ENCODE measurements at regions not wholly inside any gene's neighbourhood (a gene's known extent, or its start where the extent isn't known, plus 50 kb on each side); places are given as distances from the start of the nearest gene placed in this dataset.
A peak's percentile ranks its signal among the peaks of the same experiment; 100 is the strongest.

- no peak overlapping the region for H3K4me3 ChIP-seq
- DNase-seq: no peak
Observed at GRCh38 chr6:168380956-168381605, 59.9 kb upstream of the SMOC2 start.

GRCh38 chr6:168381726-168382458 lies 59.1 kb upstream of the SMOC2 start:
- H3K9me3 ChIP-seq: no peaks in the 10 kb centered on the region
- no peaks in the 10 kb centered on the region for H3K27me3 ChIP-seq
- no peak overlapping the region for H3K4me3 ChIP-seq
- no peak for DNase-seq
- no peaks in the 10 kb centered on the region for H3K36me3 ChIP-seq

More at GRCh38 chr6:168380956-168381605, 59.9 kb upstream of the SMOC2 start:
- Histone ChIP-seq H3K27me3 (no peaks in the 10 kb centered on the region), H3K36me3 (no peaks in the 10 kb centered on the region), H3K9me3 (no peaks in the 10 kb centered on the region)

GRCh38 chr6:168383062-168383854 lies 57.7 kb upstream of the SMOC2 start:
- Histone ChIP-seq H3K27me3 (no peaks in the 10 kb centered on the region), H3K4me3 (no peak overlapping the region), H3K36me3 (no peaks in the 10 kb centered on the region), H3K9me3 (no peaks in the 10 kb centered on the region)
- DNase-seq: no peak

GRCh38 chr6:168384045-168385036 lies 56.6 kb upstream of the SMOC2 start:
- H3K9me3 ChIP-seq: no peaks in the 10 kb centered on the region
- no peaks in the 10 kb centered on the region for H3K27me3 ChIP-seq
- no peak overlapping the region for H3K4me3 ChIP-seq
- H3K36me3 ChIP-seq: no peaks in the 10 kb centered on the region
- DNase-seq: peak; percentile 53

- Histone ChIP-seq H3K36me3 (no peaks in the 10 kb centered on the region), H3K9me3 (no peaks in the 10 kb centered on the region), H3K4me3 (no peak overlapping the region), H3K27me3 (no peaks in the 10 kb centered on the region)
- DNase-seq: no peak
Observed at GRCh38 chr6:168385037-168385759, 55.8 kb upstream of the SMOC2 start.

GRCh38 chr6:168385858-168386735 lies 54.9 kb upstream of the SMOC2 start:
- Histone ChIP-seq H3K9me3 (no peaks in the 10 kb centered on the region), H3K36me3 (no peaks in the 10 kb centered on the region), H3K4me3 (no peak overlapping the region), H3K27me3 (no peaks in the 10 kb centered on the region)
- DNase-seq: no peak

GRCh38 chr6:168386973-168387372 lies 54.0 kb upstream of the SMOC2 start:
- no peaks in the 10 kb centered on the region for H3K9me3 ChIP-seq
- no peaks in the 10 kb centered on the region for H3K27me3 ChIP-seq
- H3K36me3 ChIP-seq: no peaks in the 10 kb centered on the region
- DNase-seq: no peak
- no peak overlapping the region for H3K4me3 ChIP-seq

GRCh38 chr6:168387426-168387825 lies 53.6 kb upstream of the SMOC2 start:
- H3K4me3 ChIP-seq: no peak overlapping the region
- no peaks in the 10 kb centered on the region for H3K9me3 ChIP-seq

GRCh38 chr6:168387911-168388310 lies 53.1 kb upstream of the SMOC2 start:
- H3K4me3 ChIP-seq: no peak overlapping the region
- no peaks in the 10 kb centered on the region for H3K9me3 ChIP-seq
- DNase-seq: no peak
- no peaks in the 10 kb centered on the region for H3K36me3 ChIP-seq
- no peaks in the 10 kb centered on the region for H3K27me3 ChIP-seq

More at GRCh38 chr6:168387426-168387825, 53.6 kb upstream of the SMOC2 start:
- DNase-seq: no peak
- Histone ChIP-seq H3K36me3 (no peaks in the 10 kb centered on the region), H3K27me3 (no peaks in the 10 kb centered on the region)

GRCh38 chr6:168388641-168389633 lies 52.0 kb upstream of the SMOC2 start:
- Histone ChIP-seq H3K27me3 (no peaks in the 10 kb centered on the region), H3K4me3 (no peak overlapping the region), H3K36me3 (no peaks in the 10 kb centered on the region), H3K9me3 (no peaks in the 10 kb centered on the region)
- DNase-seq: no peak

GRCh38 chr6:168390749-168391420 lies 50.1 kb upstream of the SMOC2 start:
- no peak for DNase-seq
- Histone ChIP-seq H3K36me3 (no peaks in the 10 kb centered on the region), H3K9me3 (no peaks in the 10 kb centered on the region)

More at GRCh38 chr6:168390749-168391420, 50.1 kb upstream of the SMOC2 start:
- H3K4me3 ChIP-seq: no peak overlapping the region
- H3K27me3 ChIP-seq: no peaks in the 10 kb centered on the region
